HG03280 (cell line): ENCODE measurements at regions not wholly inside any gene's neighbourhood (a gene's known extent, or its start where the extent isn't known, plus 50 kb on each side); places are given as distances from the start of the nearest gene placed in this dataset.

ENCODE experiments used
- ATAC-seq: cut with Tn5 transposase; IDR thresholded peaks from one replicate; pipeline ENCODE4 v1.9.1; 2021; ENCODE audit warnings: mild to moderate bottlenecking, moderate library complexity; ENCODE audit not compliant: unreplicated experiment

DNA sequence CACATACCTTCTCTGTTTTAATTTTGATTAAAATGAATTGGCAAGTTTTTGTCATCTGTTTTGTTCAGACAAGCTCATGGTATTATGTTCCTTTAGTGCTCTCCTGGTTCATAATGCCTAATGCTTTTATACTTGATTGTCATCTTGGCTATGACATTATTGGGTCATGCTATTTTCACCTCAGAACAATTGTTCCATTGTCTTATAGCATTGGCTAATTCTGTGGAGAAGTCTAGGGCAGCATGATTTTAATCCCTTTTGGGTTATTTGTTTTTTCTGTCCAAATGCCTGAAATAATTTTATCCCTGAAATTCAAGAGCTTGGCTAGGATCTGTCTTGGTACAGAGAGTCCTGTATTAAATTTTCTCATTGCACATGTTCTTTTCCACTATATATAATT is 83.8 kb upstream of the CCDC85A start:
- ATAC-seq: no peak

DNA sequence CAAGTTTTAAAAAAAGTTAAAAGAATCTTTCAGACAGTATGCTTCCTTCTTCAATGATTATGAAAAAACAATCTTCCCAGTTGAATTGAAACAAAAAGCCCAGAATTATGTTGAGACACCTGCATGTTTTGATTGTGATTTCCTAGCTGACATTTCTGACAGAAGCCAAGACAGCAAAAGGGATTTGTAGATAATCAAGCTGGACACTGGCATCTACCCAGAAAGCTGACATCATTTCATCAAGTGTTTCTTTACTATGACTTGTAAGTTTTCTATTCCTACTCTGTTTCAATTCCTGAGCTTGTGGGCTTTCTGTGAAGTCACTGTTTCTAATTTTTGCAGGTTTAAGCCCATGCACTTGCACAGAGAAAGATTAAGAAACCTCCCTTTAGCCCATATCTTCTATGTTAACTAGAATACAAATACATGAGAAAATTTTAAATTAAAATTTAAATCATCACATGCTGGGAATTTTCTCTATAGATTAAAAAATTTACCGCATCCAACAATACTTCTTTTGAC is 82.9 kb upstream of the CCDC85A start:
- no peak for ATAC-seq

DNA sequence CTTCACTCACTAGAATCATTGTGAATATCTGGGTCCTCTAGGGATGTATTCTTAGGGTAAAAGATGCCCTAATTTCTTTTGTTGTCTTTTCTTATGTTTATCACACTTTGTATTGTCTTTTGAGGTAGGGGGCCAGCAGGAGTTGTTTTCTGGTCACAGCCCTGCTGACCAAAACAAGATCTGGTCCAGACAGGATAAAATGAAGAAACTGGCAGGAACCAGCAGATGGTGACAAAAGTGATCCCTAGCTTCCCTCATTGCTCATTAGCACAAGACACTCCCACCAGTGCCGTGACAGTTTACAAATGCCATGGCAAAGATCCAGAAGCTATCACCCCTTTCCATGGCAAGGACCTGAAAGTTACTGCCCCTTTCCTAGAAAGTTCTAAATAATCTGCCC is 81.7 kb upstream of the CCDC85A start:
- ATAC-seq: no peak

DNA sequence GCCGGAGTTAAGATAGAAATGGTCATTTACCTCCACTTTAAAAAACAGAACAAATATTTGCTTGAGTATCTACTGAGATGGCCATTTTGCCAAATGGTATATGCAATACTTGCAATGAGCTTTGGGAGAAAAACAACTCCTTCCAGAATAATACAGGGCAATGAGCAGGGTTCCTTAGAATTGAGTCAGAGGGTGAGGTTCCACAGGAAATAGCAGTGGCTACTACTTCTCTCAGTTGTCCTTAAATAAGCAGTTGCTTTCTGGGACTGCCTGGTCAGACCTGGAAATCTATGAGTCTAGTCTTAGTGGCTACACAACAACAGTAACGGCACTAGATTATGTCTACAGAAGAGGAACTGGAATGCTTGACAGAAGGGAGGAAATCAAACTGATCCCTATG is 80.9 kb upstream of the CCDC85A start:
- ATAC-seq: no peak

DNA sequence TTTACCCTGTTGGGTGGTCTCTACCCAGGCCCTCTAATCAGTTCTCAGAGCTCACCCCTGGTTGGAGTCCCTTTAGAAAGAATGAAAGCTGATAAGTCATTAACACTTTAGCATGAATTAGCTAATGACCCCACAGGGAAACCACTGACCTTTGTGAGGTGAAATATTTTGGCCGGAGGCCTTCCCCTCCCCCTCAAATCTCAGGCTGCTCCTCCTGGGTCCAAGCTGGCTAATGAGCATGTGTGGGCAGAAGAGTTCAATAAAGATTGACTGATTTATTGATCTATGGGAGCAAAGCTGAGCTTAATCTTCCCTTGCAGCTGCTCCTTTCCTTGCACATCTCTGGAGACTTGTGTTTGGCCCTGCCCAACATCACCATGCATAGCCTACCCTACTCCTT is 78.8 kb upstream of the CCDC85A start:
- ATAC-seq: no peak

DNA sequence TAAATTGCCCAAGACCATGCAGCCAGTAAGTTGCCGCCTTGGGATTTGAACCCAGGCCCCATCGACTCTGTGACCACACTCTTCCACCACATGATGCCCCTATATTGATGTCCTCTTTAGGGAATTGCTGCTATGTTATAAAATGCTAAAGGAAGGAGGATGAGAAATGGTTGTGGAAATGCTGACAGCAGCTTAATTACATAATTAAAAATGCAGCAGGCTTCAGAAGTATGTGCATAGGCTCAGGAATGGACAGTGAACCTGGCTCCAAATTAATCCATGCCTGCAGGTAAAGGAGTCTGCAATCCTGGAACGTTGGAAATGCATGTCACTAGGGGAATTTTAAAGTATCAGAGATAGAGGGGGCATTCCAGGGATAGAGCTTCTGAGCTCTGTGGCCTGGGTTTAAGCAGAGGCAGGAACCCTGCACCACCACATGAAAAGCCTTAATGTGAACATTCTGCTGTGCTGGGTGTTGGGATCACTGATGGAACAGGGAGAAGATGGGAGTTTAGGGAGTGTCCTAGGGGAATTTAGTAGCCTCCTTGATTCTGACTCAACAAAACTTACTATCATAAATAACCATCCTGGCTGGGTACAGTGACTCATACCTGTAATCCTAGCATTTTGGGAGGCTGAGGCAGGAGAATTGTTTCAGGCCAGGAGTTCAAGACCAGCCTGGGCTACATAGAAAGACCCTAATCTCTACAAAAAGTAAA is 76.1 kb upstream of the CCDC85A start:
- no peak for ATAC-seq

DNA sequence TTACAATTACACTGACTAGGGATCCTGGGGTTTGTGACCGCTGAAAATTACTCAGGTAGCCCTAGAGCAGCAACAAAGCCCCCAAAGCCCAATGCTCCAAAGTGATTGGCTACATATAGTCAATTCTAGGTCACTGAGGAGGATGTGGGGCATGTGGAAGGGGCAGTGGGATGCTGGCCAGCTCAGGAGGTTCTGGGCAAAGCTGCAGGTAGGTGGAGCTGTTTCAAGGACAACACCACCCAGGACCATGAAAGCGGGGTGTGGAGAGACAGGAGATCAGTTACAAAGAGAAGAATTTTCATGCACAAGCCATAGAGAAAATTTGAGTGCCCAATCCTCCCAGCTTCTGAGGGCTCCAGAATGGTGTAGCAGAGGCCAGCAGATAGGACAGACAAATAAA is 75.0 kb upstream of the CCDC85A start:
- no peak for ATAC-seq

DNA sequence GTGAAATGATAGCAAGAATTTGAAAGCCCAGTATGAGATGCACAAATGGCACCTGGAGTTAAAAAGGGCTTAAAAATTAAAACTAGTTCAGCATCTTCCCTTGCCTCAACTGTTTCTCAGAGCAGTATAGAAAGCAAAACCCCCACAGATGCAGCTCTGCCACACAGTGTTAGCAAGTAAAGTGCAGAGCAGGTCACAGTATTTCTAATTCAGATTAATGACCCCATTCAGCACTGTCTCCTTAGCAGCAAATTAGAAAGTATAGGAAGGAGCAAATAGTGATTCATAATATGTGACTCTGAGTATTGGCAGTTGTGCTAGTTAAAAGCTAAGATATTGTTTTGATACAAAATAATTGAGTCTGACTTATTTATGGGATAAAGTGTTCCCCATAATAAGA is 73.8 kb upstream of the CCDC85A start:
- no peak for ATAC-seq

DNA sequence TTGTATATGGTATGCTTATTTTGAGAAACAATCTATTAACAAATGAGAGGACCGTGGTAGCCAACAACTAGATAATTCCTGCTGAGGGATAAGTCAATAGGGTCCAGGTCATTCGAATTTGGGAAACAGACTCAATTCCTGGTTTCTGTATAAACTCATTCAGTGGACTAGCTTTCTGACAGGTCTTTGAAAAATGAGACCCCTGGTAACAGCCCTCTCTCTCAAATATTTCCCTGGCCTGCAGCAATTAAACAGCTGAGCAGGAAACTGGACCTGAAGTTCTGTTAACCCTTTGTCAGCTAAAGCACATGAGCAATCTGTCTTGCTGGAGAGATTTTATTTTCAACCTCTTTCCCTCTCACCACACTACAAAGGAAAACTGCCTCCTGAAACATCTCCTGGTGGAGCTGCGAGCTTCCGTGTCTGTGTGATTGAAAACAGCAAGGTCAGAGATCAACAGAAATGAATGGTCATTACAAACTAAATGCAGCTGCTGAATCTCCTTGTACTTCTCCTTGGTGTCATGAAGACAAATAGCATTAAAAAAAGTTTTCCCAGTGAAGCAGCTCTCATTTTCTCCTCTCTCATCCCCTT is 70.3 kb upstream of the CCDC85A start:
- ATAC-seq: no peak

DNA sequence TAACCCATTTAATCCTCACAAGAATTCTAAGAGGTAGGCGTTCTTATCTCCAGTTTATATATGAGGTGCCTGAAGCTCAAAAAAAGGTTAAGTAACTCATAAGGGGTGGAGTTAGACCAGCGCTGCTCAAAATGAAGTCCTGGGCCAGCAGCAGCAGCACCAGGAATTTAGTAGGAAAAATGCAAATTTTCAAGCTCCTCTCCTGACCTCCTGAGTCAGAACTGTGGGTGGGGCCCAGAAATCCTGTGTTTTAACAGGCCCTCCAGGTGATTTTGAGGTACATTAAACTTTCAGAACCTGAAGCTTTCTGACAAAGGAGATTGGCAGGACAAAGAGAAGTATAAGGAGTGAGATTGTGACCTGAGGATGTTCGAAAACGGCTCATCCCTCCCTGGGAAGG is 66.0 kb upstream of the CCDC85A start:
- no peak for ATAC-seq

DNA sequence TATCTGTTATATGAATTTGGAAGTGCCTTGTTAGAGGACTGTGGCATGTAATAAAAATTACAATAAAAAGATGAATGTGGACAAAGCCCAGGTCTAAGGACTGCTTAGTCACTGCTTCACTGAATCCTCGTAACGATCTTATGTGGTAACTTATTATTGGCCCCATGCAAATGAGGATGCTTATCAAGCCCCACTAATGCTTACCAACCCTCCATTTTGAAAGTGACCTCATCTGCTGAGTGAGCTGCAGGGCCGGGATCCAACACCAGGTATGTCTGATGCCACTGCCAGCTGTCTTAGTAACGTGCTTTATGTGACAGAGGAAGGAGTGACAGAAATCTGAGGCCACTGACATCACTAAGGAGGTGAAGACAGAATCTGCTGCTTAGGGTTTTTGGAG is 65.3 kb upstream of the CCDC85A start:
- ATAC-seq: no peak

DNA sequence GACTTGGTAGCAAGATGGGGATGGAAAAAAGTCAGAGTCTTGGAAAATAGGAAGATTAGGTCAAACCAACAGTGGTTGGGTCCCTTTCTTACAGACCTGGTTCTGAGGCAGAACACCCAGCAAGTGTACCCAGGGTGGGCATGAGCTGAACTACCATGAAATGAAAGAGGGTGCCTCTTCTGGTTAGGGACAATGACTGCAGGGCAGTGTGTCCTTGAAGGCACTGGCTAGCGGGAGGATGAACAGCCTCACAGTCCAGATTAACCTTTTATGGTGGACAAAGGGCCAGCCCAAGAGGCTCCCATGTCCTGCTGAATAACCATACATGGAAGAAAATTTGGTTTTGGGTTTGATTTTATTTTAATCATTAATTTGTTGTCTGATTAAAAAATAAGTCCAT is 61.8 kb upstream of the CCDC85A start:
- no peak for ATAC-seq

DNA sequence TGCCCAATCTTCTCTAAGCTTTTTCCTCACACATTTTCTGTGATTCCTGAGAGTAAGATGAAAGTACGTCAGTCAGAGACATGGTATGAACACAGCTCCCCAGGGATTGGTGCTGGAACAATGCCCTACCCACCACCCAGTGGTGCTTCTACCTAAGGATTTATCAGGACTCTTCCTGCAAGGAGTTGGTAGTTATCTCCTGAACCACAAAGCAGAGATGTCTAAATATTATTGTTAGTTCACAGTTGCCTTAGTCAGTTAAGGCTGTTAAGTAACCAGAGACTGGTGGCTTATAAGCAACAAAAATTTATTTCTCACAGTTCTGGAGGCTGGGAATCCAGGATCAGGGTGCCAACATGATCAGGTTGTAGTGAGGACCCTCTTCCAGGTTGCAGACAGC is 60.3 kb upstream of the CCDC85A start:
- no peak for ATAC-seq

DNA sequence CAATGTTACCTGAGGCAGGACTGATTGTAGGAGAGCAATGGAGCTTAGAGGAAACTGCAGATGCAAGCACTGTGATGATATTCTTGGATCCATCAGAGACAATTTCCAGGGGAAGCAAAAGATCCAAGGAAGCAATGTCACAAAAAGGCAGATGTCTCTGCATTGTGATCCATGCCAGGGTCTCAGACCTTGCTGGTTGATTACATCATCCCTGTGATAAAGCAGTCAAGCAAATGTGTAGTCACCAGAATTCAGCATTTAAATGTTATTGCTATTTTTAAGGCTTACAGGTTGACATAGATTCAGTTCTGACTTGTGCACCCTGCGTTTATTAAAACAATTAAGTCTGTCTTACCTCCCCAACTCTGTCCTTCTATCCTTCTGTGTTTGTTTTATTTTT is 56.8 kb upstream of the CCDC85A start:
- no peak for ATAC-seq

DNA sequence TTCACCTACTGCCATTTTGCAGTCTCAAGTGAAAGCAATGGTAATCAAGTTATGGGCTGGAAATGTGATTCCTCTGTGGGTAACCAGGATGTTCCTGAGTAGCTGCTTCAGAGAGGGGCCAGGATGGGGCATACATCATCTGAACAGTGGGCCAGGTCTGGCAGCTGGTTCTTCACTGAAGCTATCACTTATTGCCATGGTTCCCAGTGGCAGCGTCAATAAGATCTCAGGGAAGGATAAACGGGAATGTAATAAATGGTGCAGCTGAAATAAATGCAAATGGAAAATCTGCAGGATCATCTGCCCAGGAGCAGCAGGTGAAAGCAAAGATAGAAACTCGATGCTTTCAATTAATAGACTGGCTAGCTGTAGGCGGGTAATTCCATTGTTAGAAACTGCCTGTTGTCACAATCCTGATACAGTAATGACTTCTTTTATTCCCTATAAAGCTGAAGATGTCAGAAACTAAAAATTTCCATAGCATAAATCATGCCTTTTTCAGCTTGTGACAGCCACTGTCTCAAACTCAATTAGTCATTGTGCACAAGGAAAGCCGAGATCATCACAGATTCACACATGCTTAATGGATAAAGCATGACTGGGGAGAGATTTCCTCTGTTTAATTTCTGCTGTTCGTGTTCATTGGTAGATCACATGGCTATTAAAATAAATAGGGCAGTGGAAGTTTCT is 56.2 kb upstream of the CCDC85A start:
- no peak for ATAC-seq

DNA sequence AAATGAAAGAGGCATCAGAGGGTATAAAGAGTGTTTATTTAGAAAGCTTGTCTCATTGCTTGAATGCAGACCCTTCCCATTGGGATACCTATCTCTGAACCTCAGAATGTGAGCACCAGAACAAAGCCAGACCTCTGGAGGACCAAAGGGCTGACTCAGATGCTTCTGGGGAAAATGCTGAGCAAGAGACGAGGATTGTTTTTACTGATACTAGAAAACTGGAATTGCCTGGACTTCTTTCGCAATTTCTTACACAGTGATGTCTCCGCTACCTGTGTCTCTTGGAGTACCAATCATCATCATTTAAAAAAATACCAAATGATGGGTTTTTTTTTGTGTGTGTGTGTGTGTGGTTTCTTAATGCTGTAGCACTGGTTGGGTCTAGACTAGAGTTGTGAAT is 55.6 kb upstream of the CCDC85A start:
- no peak for ATAC-seq

DNA sequence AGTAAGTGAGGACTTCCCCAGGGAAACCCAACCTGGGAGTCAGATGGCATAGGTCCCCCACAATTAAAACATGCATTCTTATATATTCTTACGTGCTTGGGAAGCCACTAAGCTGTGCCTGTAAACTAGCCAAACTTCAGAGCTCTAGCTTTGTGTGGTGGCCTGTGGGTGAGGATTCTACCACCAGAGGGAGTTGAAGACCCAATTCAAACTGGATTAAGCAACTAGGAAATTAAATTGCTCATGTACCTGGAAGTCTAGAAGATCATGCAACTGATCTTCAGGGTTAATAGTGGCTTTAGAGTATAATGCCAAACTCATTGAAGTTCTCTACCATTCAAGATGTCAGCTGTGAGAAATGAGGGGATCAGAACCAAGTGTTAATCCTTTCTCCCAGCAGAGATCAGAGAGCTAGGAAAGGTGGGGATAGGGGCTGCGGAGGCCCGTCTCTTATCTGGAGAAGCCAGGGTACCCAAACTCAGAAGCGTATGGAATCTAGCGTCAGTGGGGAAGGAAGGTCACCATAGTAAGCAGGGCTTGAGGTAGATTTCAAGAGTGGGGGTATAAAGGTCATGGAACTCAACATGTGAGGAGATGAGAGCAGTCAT is 53.2 kb upstream of the CCDC85A start:
- no peak for ATAC-seq

DNA sequence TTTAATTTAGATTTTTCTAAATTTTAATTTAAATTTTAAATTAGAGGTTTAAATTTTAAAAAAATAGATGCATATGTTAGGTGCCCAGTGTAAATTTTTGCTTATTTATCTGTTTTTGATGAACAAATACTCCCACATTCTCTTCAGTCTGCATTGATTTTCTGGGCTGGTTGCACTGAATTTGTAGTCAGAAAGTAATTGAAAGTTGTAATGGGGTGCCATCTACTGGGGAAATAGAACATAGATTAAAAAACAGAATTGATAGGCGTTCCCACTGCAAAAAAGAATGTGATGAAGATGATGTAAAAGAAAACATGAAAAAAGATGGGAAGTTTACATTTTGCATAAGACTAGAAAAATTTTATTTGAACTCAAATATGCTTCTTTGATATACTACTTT is 51.7 kb upstream of the CCDC85A start:
- ATAC-seq: no peak

DNA sequence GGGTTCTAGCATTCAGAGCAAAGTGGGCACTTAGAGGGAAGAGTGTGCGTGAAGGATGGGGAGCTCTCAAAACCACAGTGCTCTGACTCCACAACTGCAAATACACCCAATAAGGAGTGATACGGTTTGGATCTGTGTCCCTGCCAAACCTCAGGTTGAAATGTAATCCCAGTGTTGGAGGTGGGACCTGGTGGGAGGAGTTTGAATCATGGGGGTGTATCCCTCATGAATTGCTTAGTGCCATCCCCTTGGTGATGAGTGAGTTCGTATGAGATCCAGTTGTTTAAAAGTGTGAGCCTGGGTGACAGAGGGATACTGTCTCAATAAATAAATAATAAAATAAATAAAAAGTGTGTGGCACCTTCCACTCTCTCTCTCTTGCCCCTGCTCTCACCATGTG is 50.3 kb upstream of the CCDC85A start:
- ATAC-seq: no peak

DNA sequence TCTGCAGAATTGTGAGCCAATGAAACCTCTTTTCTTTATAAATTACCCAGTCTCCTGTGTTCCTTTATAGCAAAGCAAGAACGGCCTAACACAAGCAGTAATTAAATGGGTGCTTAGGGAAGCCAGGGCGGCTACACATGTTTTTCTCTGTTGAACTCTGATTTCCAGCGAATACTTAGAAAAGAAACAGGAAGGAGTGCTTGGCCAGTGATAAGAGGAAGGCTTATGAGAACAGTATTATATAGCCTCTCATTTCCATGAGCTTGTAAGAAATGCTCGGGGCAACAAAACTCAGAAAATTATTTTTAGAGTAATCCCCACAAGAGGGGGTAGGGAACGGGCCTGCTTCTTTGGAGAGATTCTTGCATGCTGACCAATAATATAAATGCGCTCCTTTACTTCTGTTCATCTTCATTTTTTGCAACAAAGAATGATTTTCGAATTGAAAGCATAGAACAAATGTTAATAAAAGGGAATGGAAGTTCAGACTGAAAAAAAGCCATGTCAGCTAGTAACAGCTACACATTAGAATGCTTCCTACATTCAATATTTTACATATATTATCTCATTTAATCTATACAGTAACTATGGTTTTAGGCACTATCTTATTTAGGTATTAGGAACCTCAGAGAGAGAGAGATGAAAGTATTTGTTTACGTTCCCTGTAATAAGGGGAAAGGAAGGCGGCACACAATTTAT is 49.7 kb upstream of the CCDC85A start:
- ATAC-seq: no peak
